Skeletal muscle tissue (tissue), 3 donors: ENCODE measurements at regions not wholly inside any gene's neighbourhood (a gene's known extent, or its start where the extent isn't known, plus 50 kb on each side); places are given as distances from the start of the nearest gene placed in this dataset.

Source experiments
- H3K27ac ChIP-seq: one replicate; pipeline ENCODE4 v1.7.0; 2013; ENCODE audit warnings: mild to moderate bottlenecking, low read depth, low read length, inconsistent platforms
- H3K27me3 ChIP-seq, 3 donors: one replicate each; pipeline ENCODE4 v1.7.0; 2013; ENCODE audit warnings: low read length in 3 of 3; ENCODE audit not compliant: control insufficient read depth in 3 of 3, insufficient read depth in 3 of 3
- H3K36me3 ChIP-seq, 3 donors: one replicate each; pipeline ENCODE4 v1.7.0; 2013; ENCODE audit warnings: low read length in 3 of 3; ENCODE audit not compliant: control insufficient read depth in 3 of 3, insufficient read depth in 3 of 3
- H3K4me1 ChIP-seq, 3 donors: one replicate each; pipeline ENCODE4 v1.7.0; 2013; ENCODE audit warnings: low read length in 3 of 3, mild to moderate bottlenecking in 3 of 3; ENCODE audit not compliant: control insufficient read depth in 3 of 3, insufficient read depth in 3 of 3
- H3K4me3 ChIP-seq, 3 donors: one replicate each; pipeline ENCODE4 v1.7.0; 2013; ENCODE audit warnings: low read length in 3 of 3
- H3K9ac ChIP-seq, 3 donors: one replicate each; pipeline ENCODE4 v1.7.0; 2013; ENCODE audit warnings: low read length in 3 of 3, mild to moderate bottlenecking in 3 of 3, moderate library complexity in 2 of 3, low read depth in 1 of 3
- H3K9me3 ChIP-seq, 3 donors: one replicate each; pipeline ENCODE4 v1.7.0; 2013; ENCODE audit warnings: low read length in 3 of 3; ENCODE audit not compliant: control insufficient read depth in 3 of 3
- donor health status: Osteomylitis.

DNA sequence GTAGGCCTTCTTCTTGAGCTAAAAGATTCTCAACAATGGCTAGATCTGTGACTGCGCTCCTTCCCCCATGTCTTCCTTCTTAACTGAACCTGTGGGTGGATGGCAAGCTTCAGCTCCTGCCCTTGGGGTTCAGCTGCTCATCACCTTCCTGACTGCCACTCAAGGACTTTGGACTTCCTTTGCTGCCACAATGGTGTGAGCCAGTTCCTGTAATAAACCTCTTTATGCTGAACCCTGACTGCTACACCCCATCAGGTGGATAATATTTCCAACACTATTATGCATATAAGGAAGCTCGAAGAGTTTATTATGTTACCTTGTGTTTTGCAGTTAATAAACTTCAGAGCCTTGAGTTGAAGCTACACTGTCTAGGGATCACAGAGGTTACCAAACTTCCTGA, 208.9 kb upstream of the SLC10A2 start:
- H3K27me3 ChIP-seq = no peaks in the 10 kb centered on the region
- no peak overlapping the region for H3K27ac ChIP-seq
- H3K4me1 ChIP-seq = no peaks in the 10 kb centered on the region
- H3K9ac ChIP-seq = no peak overlapping the region
- H3K36me3 ChIP-seq = no peaks in the 10 kb centered on the region
- H3K9me3 ChIP-seq = no peaks in the 10 kb centered on the region
- no peak overlapping the region for H3K4me3 ChIP-seq

DNA sequence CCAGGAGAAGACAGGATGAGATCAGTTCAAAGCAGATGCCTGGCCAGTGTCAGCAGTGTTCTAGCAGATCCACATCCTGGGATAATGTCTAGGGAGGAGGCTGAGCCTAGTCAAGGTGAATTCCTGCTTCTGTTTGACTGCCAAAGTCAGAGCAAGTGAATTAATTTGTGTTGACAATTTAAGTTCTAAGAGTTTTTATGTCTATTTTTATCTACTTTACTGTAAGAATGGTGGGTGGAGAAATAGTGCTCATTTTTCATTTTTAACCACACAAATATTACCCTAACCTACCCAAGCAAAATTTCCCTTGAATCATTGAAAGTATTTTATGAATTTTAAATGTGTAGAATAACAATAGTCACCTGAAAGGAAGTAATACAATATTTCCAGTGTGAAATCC, 207.6 kb upstream of the SLC10A2 start:
- Histone ChIP-seq H3K4me1 (no peaks in the 10 kb centered on the region), H3K9me3 (no peaks in the 10 kb centered on the region), H3K27ac (no peak overlapping the region), H3K27me3 (no peaks in the 10 kb centered on the region), H3K36me3 (no peaks in the 10 kb centered on the region), H3K4me3 (no peak overlapping the region), H3K9ac (no peak overlapping the region)

DNA sequence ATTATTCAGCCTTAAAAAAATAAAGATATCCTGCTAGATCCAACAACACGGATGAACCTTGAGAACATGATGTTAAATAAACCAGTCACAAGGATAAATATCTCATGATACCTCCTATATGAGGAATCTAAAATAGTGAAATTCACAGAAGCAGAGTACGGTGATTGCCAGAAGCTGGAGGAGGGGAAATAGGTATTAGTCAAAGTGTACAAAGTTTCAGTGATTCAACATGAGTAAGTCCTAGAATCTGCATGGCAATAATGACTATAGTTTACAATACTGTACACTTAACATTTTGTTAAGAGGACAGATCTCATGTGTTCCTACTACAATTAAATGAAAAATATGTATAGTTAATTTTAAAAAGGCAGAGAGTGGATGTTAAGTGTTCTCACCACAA, 206.6 kb upstream of the SLC10A2 start:
- Histone ChIP-seq H3K4me1 (no peaks in the 10 kb centered on the region), H3K4me3 (no peak overlapping the region), H3K27ac (no peak overlapping the region)

DNA sequence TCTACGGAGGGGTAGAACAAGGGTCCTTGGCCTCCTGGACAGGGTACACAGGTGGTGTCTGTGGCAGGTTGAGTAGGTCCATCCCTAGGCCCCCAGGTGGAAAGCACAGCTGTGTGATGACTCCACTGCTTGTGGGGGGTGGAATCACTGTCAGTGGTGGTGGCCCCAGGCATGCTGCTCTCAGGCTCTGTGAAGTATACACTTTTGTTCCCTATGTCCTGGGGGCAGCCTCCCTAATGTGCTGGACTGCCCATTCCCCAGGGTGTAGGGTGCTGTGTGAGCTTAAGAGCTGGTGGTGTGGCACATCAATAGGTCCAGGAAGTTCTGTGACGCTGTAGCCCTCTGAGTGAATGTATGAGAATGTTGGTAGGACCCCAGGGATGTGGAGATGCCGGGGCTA, 197.2 kb upstream of the SLC10A2 start:
- no peaks in the 10 kb centered on the region for H3K27me3 ChIP-seq
- no peaks in the 10 kb centered on the region for H3K36me3 ChIP-seq
- H3K4me1 ChIP-seq = no peaks in the 10 kb centered on the region
- peaks cover 0 to 4% (median 2%) of the 10 kb centered on the region in 3 donors for H3K9me3 ChIP-seq
- no peak overlapping the region for H3K9ac ChIP-seq
- no peak overlapping the region for H3K4me3 ChIP-seq
- H3K27ac ChIP-seq = no peak overlapping the region

More for the DNA sequence above, 206.6 kb upstream of the SLC10A2 start:
- Histone ChIP-seq H3K9ac (no peak overlapping the region), H3K9me3 (peaks cover 0 to 2% (median 0%) of the 10 kb centered on the region in 3 donors), H3K27me3 (no peaks in the 10 kb centered on the region), H3K36me3 (no peaks in the 10 kb centered on the region)

DNA sequence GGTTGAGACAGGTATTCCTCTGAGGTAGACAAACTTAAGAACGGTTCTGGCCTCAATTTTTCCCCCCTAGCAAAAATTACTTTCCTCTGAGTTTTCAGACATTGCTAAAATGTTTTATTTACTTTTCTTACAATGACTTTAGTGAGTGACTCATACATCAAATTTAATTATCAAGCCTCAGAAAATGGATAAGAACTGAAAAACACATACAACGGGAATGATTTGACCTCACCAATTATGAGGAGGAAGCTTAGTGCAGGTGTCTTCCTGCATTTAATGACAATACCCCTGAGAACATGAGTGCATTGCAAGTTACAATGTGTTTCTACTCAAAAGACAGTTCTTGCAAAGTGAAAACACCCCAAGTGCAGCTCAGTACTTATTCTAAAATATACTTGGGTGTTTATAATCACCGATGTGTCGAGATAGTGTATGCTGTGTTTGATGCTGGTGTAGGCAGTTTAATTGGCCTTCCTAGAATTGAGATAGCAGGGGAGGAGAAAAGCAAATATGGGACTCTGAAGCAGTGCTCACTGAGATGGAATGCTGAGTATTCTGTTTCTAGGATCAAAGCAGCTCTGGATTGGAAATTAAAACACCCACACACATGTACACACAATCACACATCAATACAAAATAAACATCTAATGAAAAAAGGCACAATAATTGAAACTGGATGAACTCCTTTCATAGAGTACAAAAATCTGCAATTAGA, 189.5 kb upstream of the SLC10A2 start:
- peaks cover 0 to 2% (median 0%) of the 10 kb centered on the region in 3 donors for H3K9me3 ChIP-seq
- H3K27me3 ChIP-seq = no peaks in the 10 kb centered on the region
- no peaks in the 10 kb centered on the region for H3K36me3 ChIP-seq
- H3K4me3 ChIP-seq = no peak overlapping the region
- no peak overlapping the region for H3K9ac ChIP-seq
- H3K27ac ChIP-seq = no peak overlapping the region
- H3K4me1 ChIP-seq = no peaks in the 10 kb centered on the region

DNA sequence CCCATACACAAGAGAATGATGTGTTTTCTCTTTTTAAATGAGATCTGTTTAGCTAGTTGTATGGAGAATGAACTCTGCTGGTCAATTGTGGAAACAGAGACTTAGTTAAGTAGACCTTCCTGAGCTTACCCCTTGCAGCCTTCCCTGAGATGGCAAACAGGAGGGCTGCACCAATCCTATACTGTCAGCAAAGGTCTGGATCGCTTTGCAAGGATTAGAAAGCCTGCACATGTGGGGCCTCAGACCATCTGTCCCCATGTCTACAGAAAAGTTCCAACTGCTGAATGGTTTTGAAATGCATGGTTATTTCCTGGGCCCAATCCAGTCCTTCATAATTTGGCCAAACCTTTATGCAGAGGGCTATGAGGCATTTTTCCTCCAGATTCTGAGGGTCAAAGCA, 183.9 kb upstream of the SLC10A2 start:
- Histone ChIP-seq H3K4me1 (no peaks in the 10 kb centered on the region), H3K4me3 (no peak overlapping the region), H3K9ac (no peak overlapping the region), H3K27ac (no peak overlapping the region), H3K9me3 (peaks cover 0 to 2% (median 0%) of the 10 kb centered on the region in 3 donors), H3K27me3 (no peaks in the 10 kb centered on the region), H3K36me3 (no peaks in the 10 kb centered on the region)

DNA sequence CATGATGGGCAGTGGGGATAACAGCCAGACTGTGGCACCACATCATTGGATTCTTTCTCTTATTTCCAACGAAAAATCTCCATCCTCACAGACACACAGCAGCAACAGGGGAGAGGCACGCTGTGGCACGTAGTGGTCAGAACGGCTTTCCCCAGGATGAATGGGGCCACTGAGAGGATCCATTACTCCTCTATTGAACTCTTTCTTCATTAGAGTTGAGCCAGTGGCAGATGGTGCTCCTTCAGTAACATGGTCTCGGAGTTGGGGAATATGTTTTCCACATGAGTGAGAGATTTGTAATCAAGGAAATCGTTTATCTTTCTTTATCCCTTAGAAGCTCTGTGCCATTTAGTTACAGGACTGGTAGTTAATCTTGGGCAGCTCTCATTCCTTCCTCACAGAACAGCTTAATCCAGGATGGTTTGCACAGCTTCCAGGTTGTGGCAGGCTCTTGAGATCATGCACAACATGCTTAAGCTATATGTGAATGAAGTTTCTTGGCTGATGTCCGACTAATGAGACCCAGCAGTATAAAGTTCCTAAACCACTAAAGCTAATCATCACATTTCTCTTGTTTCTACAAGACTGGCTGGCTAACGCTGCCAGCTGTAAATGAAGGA, 180.5 kb upstream of the SLC10A2 start:
- H3K9ac ChIP-seq = no peak overlapping the region
- H3K4me3 ChIP-seq = no peak overlapping the region
- no peak overlapping the region for H3K27ac ChIP-seq
- H3K27me3 ChIP-seq = no peaks in the 10 kb centered on the region
- no peaks in the 10 kb centered on the region for H3K36me3 ChIP-seq
- no peaks in the 10 kb centered on the region for H3K4me1 ChIP-seq
- H3K9me3 ChIP-seq = no peaks in the 10 kb centered on the region

DNA sequence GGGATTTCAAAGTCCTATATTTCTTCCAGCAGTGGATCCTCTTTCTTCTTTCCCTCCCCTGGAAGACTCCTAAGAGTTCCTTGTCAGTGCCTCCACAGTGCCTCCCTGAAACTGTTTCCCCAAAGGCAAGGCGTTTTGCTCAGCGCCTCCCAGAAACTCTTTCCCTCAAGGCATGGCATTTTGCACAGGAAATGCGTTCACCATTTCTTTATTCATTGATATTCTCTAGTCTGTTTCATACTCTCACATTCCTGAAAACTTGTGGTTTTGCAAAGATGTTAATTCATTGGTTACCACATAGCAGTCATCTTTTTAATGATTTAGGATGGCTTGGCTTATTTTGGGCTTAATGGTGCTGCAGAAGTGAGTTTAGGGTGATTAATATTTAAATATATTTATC, 177.3 kb upstream of the SLC10A2 start:
- H3K4me1 ChIP-seq = no peaks in the 10 kb centered on the region
- H3K27ac ChIP-seq = no peak overlapping the region
- H3K36me3 ChIP-seq = no peaks in the 10 kb centered on the region
- no peaks in the 10 kb centered on the region for H3K27me3 ChIP-seq
- H3K9ac ChIP-seq = no peak overlapping the region
- H3K9me3 ChIP-seq = no peaks in the 10 kb centered on the region
- no peak overlapping the region for H3K4me3 ChIP-seq

DNA sequence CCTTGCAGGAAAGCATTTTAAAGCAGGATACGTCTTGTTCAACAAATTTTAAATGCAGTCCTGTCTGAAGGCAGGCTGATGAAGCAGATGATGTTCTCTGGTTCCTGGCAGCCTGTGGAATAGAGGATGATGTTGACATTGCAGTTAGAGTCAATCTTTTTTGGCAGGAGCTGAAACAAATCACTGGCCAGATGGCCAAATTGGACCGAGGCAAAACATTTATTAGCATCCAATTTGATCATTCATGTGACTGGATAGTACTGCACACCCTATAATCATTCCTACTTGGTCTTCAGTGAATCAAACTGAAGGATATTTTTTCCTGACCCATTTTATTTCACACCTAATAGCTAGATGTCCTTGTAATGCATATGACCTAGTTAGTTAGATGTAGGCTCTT, 172.2 kb upstream of the SLC10A2 start:
- Histone ChIP-seq H3K4me1 (no peaks in the 10 kb centered on the region), H3K36me3 (no peaks in the 10 kb centered on the region), H3K27me3 (no peaks in the 10 kb centered on the region), H3K9me3 (no peaks in the 10 kb centered on the region), H3K4me3 (no peak overlapping the region), H3K27ac (no peak overlapping the region), H3K9ac (no peak overlapping the region)

DNA sequence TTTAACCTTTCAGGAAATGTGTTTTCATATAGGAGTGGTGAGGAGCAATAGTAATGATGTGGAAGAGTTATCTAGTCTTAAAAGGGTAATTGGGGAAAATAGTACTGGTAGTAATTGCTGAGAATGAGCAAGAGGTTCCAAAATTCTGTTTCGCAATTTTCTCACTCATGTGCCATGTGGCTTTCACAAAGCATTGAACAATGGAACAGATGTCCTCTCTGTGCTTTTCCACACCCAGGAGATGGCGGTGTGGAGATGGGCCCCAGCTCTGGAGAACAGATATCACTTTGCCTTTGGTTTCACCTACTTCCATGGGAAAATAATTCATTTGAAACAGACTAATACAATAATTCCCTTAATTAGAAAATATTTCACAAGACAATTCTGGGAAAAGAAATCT, 170.0 kb upstream of the SLC10A2 start:
- H3K9ac ChIP-seq = no peak overlapping the region
- H3K27ac ChIP-seq = no peak overlapping the region
- no peaks in the 10 kb centered on the region for H3K9me3 ChIP-seq
- H3K36me3 ChIP-seq = no peaks in the 10 kb centered on the region
- no peaks in the 10 kb centered on the region for H3K27me3 ChIP-seq
- H3K4me3 ChIP-seq = no peak overlapping the region
- H3K4me1 ChIP-seq = no peaks in the 10 kb centered on the region
